IMR-90 (cell line): ENCODE measurements at regions not wholly inside any gene's neighbourhood (a gene's known extent, or its start where the extent isn't known, plus 50 kb on each side); places are given as distances from the start of the nearest gene placed in this dataset.

Experiments used
- ATAC-seq: fragments of 200-7000 bp; cut with Tn5 transposase; 2 replicates; pipeline ENCODE4 v1.9.1; 2020; ENCODE audit warnings: low read depth, mild to moderate bottlenecking, moderate library complexity
- BruUV-seq: library from RNA; stranded (reverse); fragments of 400-500 nt; replicated peaks from 2 replicates; lab custom pipeline; 2021; lab: Mats Ljungman, UMichigan
- CTCF ChIA-PET: fragments of 300-600 bp; formaldehyde crosslinking; extraction: SDS; loops from one replicate; lab custom pipeline; 2021; ENCODE audit warnings: antibody characterized with exemption; lab: Yijun Ruan, JAX
- POLR2A ChIA-PET: fragments of 300-600 bp; sonication (Branson Sonifier 250); formaldehyde crosslinking; loops from one replicate; lab custom pipeline; 2022; ENCODE audit warnings: antibody characterized with exemption; ENCODE audit not compliant: unreplicated experiment; lab: Charles Lee
- DNase-seq: peaks from one replicate; pipeline ENCODE4 v3.0.0; 2013
- H2AFZ ChIP-seq: replicated peaks from 2 replicates; pipeline ENCODE3; 2013; ENCODE audit warnings: low read length, mild to moderate bottlenecking; ENCODE audit not compliant: poor library complexity
- H2AK5ac ChIP-seq: 2 replicates; pipeline ENCODE4 v1.6.1; 2013; ENCODE audit warnings: low read depth, low read length, inconsistent platforms
- H2AK9ac ChIP-seq: replicated peaks from 2 replicates; pipeline ENCODE3; 2013; ENCODE audit warnings: mild to moderate bottlenecking, low read depth, low read length, moderate library complexity; ENCODE audit not compliant: poor library complexity
- H2BK120ac ChIP-seq: 2 replicates; pipeline ENCODE4 v1.6.1; 2013; ENCODE audit warnings: low read depth, low read length, inconsistent platforms
- H2BK15ac ChIP-seq: 3 replicates; pipeline ENCODE4 v1.6.1; 2013; ENCODE audit warnings: low read depth, low read length, inconsistent platforms
- H2BK20ac ChIP-seq: 2 replicates; pipeline ENCODE4 v1.6.1; 2013; ENCODE audit warnings: low read depth, mild to moderate bottlenecking, inconsistent platforms, low read length, moderate library complexity
- H2BK5ac ChIP-seq: 2 replicates; pipeline ENCODE4 v1.6.1; 2013; ENCODE audit warnings: mild to moderate bottlenecking, low read depth, low read length, inconsistent platforms; ENCODE audit not compliant: poor library complexity, severe bottlenecking
- H3K14ac ChIP-seq: replicated peaks from 2 replicates; pipeline ENCODE4 v1.6.1; 2013; ENCODE audit warnings: low read depth, low read length, inconsistent platforms
- H3K18ac ChIP-seq: 2 replicates; pipeline ENCODE4 v1.6.1; 2013; ENCODE audit warnings: low read depth, low read length, control low read depth
- H3K23ac ChIP-seq: 2 replicates; pipeline ENCODE4 v1.6.1; 2013; ENCODE audit warnings: low read depth, low read length, inconsistent platforms
- H3K27ac ChIP-seq: 2 replicates; pipeline ENCODE4 v1.5.1; 2013; ENCODE audit warnings: mild to moderate bottlenecking, control low read depth, low read length; ENCODE audit not compliant: insufficient read depth
- H3K27me3 ChIP-seq: 2 replicates; pipeline ENCODE4 v1.6.1; 2013; ENCODE audit warnings: low read length; ENCODE audit not compliant: control insufficient read depth, insufficient read depth
- H3K36me3 ChIP-seq: 2 replicates; pipeline ENCODE4 v1.6.1; 2013; ENCODE audit warnings: low read length, mixed read lengths; ENCODE audit not compliant: control insufficient read depth, insufficient read depth
- H3K4ac ChIP-seq: 2 replicates; pipeline ENCODE4 v1.6.1; 2013; ENCODE audit warnings: low read depth, low read length, inconsistent platforms
- H3K4me1 ChIP-seq: 2 replicates; pipeline ENCODE4 v1.6.1; 2013; ENCODE audit warnings: low read length, mixed read lengths; ENCODE audit not compliant: control insufficient read depth, insufficient read depth
- H3K4me2 ChIP-seq: 2 replicates; pipeline ENCODE4 v1.6.1; 2013; ENCODE audit warnings: low read depth, mild to moderate bottlenecking, control low read depth, low read length, moderate library complexity
- H3K4me3 ChIP-seq: 2 replicates; pipeline ENCODE4 v1.5.1; 2013; ENCODE audit warnings: low read depth, mild to moderate bottlenecking, control low read depth, low read length, moderate library complexity; ENCODE audit not compliant: insufficient read depth
- H3K56ac ChIP-seq: 2 replicates; pipeline ENCODE4 v1.6.1; 2013; ENCODE audit warnings: low read length, inconsistent platforms; ENCODE audit not compliant: insufficient read depth; ENCODE audit errors: extremely low read depth
- H3K79me1 ChIP-seq, 2 experiments: 2 replicates each; pipeline ENCODE4 v1.6.1; 2013; ENCODE audit warnings: low read length in 2 of 2, inconsistent platforms in 1 of 2, low read depth in 1 of 2
- H3K9ac ChIP-seq: 2 replicates; pipeline ENCODE4 v1.6.1; 2013; ENCODE audit warnings: low read depth, low read length, control low read depth
- H3K9me1 ChIP-seq: 2 replicates; pipeline ENCODE4 v1.6.1; 2013; ENCODE audit warnings: low read length, inconsistent platforms; ENCODE audit not compliant: insufficient read depth
- H3K9me3 ChIP-seq: 2 replicates; pipeline ENCODE4 v1.6.1; 2013; ENCODE audit warnings: low read length; ENCODE audit not compliant: control insufficient read depth, insufficient read depth
- H4K20me1 ChIP-seq: 2 replicates; pipeline ENCODE4 v1.6.1; 2013; ENCODE audit warnings: low read length, inconsistent platforms; ENCODE audit not compliant: insufficient read depth
- H4K5ac ChIP-seq: 2 replicates; pipeline ENCODE4 v1.6.1; 2013; ENCODE audit warnings: mild to moderate bottlenecking, low read depth, low read length, control low read depth
- H4K8ac ChIP-seq, 2 experiments: 2 replicates each; pipeline ENCODE4 v1.6.1; 2013; ENCODE audit warnings: low read depth in 2 of 2, low read length in 2 of 2, control low read depth in 1 of 2, inconsistent platforms in 1 of 2
- H4K91ac ChIP-seq: 2 replicates; pipeline ENCODE4 v1.6.1; 2013; ENCODE audit warnings: low read depth, low read length, inconsistent platforms; ENCODE audit not compliant: insufficient read depth
- CTCF ChIP-seq: conservative IDR thresholded peaks from 2 replicates; pipeline ENCODE4 v1.5.1; 2012; ENCODE audit warnings: mild to moderate bottlenecking, low read depth, low read length, improper control_type of control experiment
- MAFK ChIP-seq: IDR thresholded peaks from 2 replicates; pipeline ENCODE4 v1.6.1; 2012; ENCODE audit warnings: low read depth, low read length, improper control_type of control experiment
- MXI1 ChIP-seq: IDR thresholded peaks from 2 replicates; pipeline ENCODE4 v1.6.1; 2012; ENCODE audit warnings: low read depth, mild to moderate bottlenecking, low read length, moderate library complexity, borderline replicate concordance
- POLR2A ChIP-seq: IDR thresholded peaks from 2 replicates; pipeline ENCODE4 v1.6.1; 2012; ENCODE audit warnings: mild to moderate bottlenecking, low read depth, low read length
- RCOR1 ChIP-seq: IDR thresholded peaks from 2 replicates; pipeline ENCODE4 v1.6.1; 2012; ENCODE audit warnings: mild to moderate bottlenecking, low read length, improper control_type of control experiment; ENCODE audit not compliant: insufficient replicate concordance
- SMC3 ChIP-seq: fragments of 150-350 bp; IDR thresholded peaks from 2 replicates; pipeline ENCODE4 v1.6.1; 2016; ENCODE audit warnings: low read depth, mild to moderate bottlenecking, antibody characterized with exemption, low read length, moderate library complexity
- dilution Hi-C: fragments of 300-500 bp; cut with HindIII; formaldehyde crosslinking; loops from one replicate; pipeline ENCODE4 v1.14.3; 2018; ENCODE audit warnings: low sequenced_read_pairs; ENCODE audit not compliant: unreplicated experiment
- in situ Hi-C: fragments of 300-500 bp; cut with MboI; formaldehyde crosslinking; loops from 3 replicates; pipeline ENCODE4 v1.14.3; 2019; ENCODE audit warnings: low sequenced_read_pairs, inconsistent platforms, mixed read lengths
- intact Hi-C: fragments of 100-400 bp; cut with micrococcal nuclease; formaldehyde crosslinking; loops from 2 replicates; pipeline ENCODE4 v1.10.0; 2022

- H3K9me3 ChIP-seq = no peaks in the 10 kb centered on the region
- no peak overlapping the region for H3K14ac ChIP-seq
- no peak overlapping the region for H3K23ac ChIP-seq
- H3K4me1 ChIP-seq = no peaks in the 10 kb centered on the region
- no peak overlapping the region for H2AFZ ChIP-seq
- no peak overlapping the region for H3K27ac ChIP-seq
- no peak overlapping the region for H3K9ac ChIP-seq
- no peak overlapping the region for H4K5ac ChIP-seq
- intact Hi-C loops = no loop called here
- no TSS peak for BruUV-seq
- H4K8ac ChIP-seq = no peak overlapping the region
- no peaks in the 10 kb centered on the region for H3K79me1 ChIP-seq
- no peak overlapping the region for H4K91ac ChIP-seq
- dilution Hi-C loops = no loop called here
- no peak overlapping the region for H2BK15ac ChIP-seq
- ChIA-PET CTCF (no interaction called here), POLR2A (no interaction called here)
- no peaks in the 10 kb centered on the region for H3K36me3 ChIP-seq
- no peak overlapping the region for H2AK9ac ChIP-seq
- H3K56ac ChIP-seq = no peak overlapping the region
- TF ChIP-seq POLR2A (no peak), SMC3 (no peak), CTCF (no peak), MXI1 (no peak), MAFK (no peak), RCOR1 (no peak)
- H3K9me1 ChIP-seq = no peaks in the 10 kb centered on the region
- no peak overlapping the region for H2BK120ac ChIP-seq
- no peaks in the 10 kb centered on the region for H4K20me1 ChIP-seq
- no peak overlapping the region for H3K4me3 ChIP-seq
- in situ Hi-C loops = no loop called here
- H2AK5ac ChIP-seq = no peak overlapping the region
- no peaks in the 10 kb centered on the region for H3K27me3 ChIP-seq
- no peak overlapping the region for H2BK20ac ChIP-seq
- no peak overlapping the region for H3K18ac ChIP-seq
- DNase-seq (no peak), ATAC-seq (no peak)
- H3K4me2 ChIP-seq = no peak overlapping the region
- no peak overlapping the region for H2BK5ac ChIP-seq
- no peak overlapping the region for H3K4ac ChIP-seq
Observed at GRCh38 chrX:113330416-113330815, 489.8 kb upstream of the AMOT start.
